Vagina (tissue), 2 donors: ENCODE measurements at regions not wholly inside any gene's neighbourhood (a gene's known extent, or its start where the extent isn't known, plus 50 kb on each side); places are given as distances from the start of the nearest gene placed in this dataset.

Experiments
- DNase-seq, 2 donors: peaks; one replicate each; pipeline ENCODE4 v3.0.0-alpha.2; 2017; ENCODE audit errors: extremely low spot score in 2 of 2
- H3K27ac ChIP-seq: fragments of 200-600 bp; sonication (generic); one replicate; pipeline ENCODE4 v1.5.1; 2019
- H3K27me3 ChIP-seq: fragments of 200-600 bp; sonication (generic); one replicate; pipeline ENCODE4 v1.5.1; 2019
- H3K36me3 ChIP-seq, 2 donors: fragments of 200-600 bp; sonication (generic); one replicate each; pipeline ENCODE4 v1.5.1; 2017 to 2019
- H3K4me1 ChIP-seq: fragments of 200-600 bp; sonication (generic); one replicate; pipeline ENCODE4 v1.5.1; 2019
- H3K4me3 ChIP-seq, 2 donors: fragments of 200-600 bp; sonication (generic); 1 replicate in 1 of 2; 2 replicates in 1 of 2; pipeline ENCODE4 v1.5.1; 2016 to 2019
- H3K9me3 ChIP-seq: fragments of 200-600 bp; sonication (generic); one replicate; pipeline ENCODE4 v1.5.1; 2019
- POLR2A ChIP-seq, 2 donors: fragments of 450-650 bp; IDR thresholded peaks; one replicate each; pipeline ENCODE4 v1.6.1; 2017; ENCODE audit warnings: antibody characterized with exemption in 2 of 2, mild to moderate bottlenecking in 2 of 2, moderate library complexity in 2 of 2
- POLR2AphosphoS5 ChIP-seq, 2 donors: sonication (generic); formaldehyde crosslinking; IDR thresholded peaks; one replicate each; pipeline ENCODE4 v1.9.0; 2017; ENCODE audit warnings: antibody characterized with exemption in 2 of 2, mild to moderate bottlenecking in 2 of 2, low read depth in 1 of 2; ENCODE audit not compliant: insufficient read depth in 1 of 2
- intact Hi-C: fragments of 100-400 bp; cut with DNase I; formaldehyde crosslinking; loops from one replicate; pipeline ENCODE4 v1.15.1; 2023
- TF ChIP-seq, protein P1 (sequence below), 3 experiments: fragments of 450-650 bp in 2 of 3; fragments of 200-600 bp in 1 of 3; sonication (generic) in 1 of 3; IDR thresholded peaks; one replicate each; pipeline ENCODE4 v1.5.1; 2017 to 2019; ENCODE audit warnings: antibody characterized with exemption in 3 of 3, mild to moderate bottlenecking in 2 of 3, moderate library complexity in 2 of 3

GRCh38 chr5:6961123-6961522 lies 247.9 kb downstream of the TENT4A start:
- TF ChIP-seq POLR2A (IDR thresholded peaks at IDR 0.05) (no peak), POLR2AphosphoS5 (IDR thresholded peaks at IDR 0.05; ENCODE audit: insufficient read depth in 1 of 2, low read depth in 1 of 2) (no peak)
- TF ChIP-seq, protein P1, sequence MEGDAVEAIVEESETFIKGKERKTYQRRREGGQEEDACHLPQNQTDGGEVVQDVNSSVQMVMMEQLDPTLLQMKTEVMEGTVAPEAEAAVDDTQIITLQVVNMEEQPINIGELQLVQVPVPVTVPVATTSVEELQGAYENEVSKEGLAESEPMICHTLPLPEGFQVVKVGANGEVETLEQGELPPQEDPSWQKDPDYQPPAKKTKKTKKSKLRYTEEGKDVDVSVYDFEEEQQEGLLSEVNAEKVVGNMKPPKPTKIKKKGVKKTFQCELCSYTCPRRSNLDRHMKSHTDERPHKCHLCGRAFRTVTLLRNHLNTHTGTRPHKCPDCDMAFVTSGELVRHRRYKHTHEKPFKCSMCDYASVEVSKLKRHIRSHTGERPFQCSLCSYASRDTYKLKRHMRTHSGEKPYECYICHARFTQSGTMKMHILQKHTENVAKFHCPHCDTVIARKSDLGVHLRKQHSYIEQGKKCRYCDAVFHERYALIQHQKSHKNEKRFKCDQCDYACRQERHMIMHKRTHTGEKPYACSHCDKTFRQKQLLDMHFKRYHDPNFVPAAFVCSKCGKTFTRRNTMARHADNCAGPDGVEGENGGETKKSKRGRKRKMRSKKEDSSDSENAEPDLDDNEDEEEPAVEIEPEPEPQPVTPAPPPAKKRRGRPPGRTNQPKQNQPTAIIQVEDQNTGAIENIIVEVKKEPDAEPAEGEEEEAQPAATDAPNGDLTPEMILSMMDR (IDR thresholded peaks at IDR 0.05): no peak
- H3K4me1 ChIP-seq: no peaks in the 10 kb centered on the region
- H3K27me3 ChIP-seq: no peaks in the 10 kb centered on the region
- H3K36me3 ChIP-seq: no peaks in the 10 kb centered on the region
- intact Hi-C loops: no loop called here
- H3K4me3 ChIP-seq: no peak overlapping the region
- no peak overlapping the region for H3K27ac ChIP-seq
- no peaks in the 10 kb centered on the region for H3K9me3 ChIP-seq
- DNase-seq: no peak

DNA sequence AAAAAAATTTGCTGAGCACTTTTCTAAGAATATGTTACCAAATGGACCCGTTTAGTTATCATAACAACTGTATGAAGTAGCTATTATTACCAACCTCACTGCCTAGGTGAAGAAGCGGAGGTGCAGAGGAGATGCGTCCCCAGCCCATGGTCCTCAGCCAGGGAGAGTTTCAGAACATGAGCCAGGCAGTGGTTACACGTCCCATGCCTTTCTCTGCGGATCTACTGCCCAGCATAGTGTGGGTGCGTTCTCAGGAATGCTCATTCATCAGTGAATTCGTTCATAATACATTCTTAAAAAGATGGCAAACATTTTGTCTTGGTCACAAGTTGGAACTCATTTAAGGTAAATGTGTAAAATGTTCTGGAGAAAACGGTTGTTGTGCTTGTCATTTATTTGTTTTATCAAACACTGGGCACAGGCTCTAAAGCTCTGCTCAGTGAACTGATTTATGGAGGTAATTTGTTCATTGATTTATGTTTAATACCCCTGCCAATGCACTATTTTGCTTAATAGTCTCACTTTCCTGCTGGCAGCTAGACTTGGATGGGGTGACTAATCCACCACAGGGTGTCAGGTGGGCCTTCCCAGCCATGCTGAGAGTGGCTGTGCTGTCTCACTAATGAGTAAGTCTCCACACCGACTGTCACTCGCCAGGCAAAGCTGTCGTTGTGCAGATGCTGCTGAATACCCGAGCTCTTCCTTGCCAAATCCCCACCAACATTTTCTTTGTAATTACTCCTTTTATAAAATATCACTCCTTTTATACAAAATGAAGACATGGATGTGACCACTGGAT lies 248.8 kb downstream of the TENT4A start:
- H3K4me3 ChIP-seq: no peak overlapping the region
- H3K27me3 ChIP-seq: no peaks in the 10 kb centered on the region
- no peak for DNase-seq
- no peak overlapping the region for H3K27ac ChIP-seq
- no peaks in the 10 kb centered on the region for H3K36me3 ChIP-seq
- intact Hi-C loops: no loop called here
- H3K4me1 ChIP-seq: no peaks in the 10 kb centered on the region
- no peaks in the 10 kb centered on the region for H3K9me3 ChIP-seq
- TF ChIP-seq POLR2AphosphoS5 (IDR thresholded peaks at IDR 0.05; ENCODE audit: insufficient read depth in 1 of 2, low read depth in 1 of 2) (no peak), POLR2A (IDR thresholded peaks at IDR 0.05) (no peak)
- TF ChIP-seq, protein P1 (IDR thresholded peaks at IDR 0.05): no peak

- no peak for DNase-seq
- Histone ChIP-seq H3K4me1 (no peaks in the 10 kb centered on the region), H3K9me3 (no peaks in the 10 kb centered on the region), H3K4me3 (no peak overlapping the region), H3K36me3 (no peaks in the 10 kb centered on the region), H3K27me3 (no peaks in the 10 kb centered on the region), H3K27ac (no peak overlapping the region)
- TF ChIP-seq, protein P1 (IDR thresholded peaks at IDR 0.05): no peak
- TF ChIP-seq POLR2AphosphoS5 (IDR thresholded peaks at IDR 0.05; ENCODE audit: insufficient read depth in 1 of 2, low read depth in 1 of 2): no peak
- TF ChIP-seq POLR2A (IDR thresholded peaks at IDR 0.05): no peak
- intact Hi-C loops: no loop called here
These were observed 263.7 kb downstream of the TENT4A start for GRCh38 chr5:6976971-6977370.

DNA sequence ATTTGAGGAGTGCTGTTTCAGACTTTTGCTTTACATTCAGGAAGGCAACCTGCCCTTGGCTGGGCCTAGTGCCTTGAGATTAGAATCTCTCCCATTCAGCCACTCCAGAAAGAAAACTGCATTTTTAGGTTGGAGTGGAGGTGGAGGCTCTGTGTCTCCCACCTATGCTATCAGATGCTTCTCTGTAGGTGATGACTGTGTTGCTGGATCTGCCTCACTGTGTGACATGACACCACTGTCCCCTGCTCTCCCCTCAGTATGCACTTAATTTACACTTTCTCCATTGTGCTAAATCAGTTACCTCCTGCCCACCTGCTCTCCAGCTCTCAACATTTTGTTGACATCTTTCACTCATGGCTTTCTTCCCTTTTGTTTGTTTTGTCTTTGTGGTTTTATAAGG lies 265.8 kb downstream of the TENT4A start:
- no peak overlapping the region for H3K4me3 ChIP-seq
- TF ChIP-seq POLR2A (IDR thresholded peaks at IDR 0.05): no peak
- no peak for TF ChIP-seq POLR2AphosphoS5 (IDR thresholded peaks at IDR 0.05; ENCODE audit: insufficient read depth in 1 of 2, low read depth in 1 of 2)
- TF ChIP-seq, protein P1 (IDR thresholded peaks at IDR 0.05): no peak

GRCh38 chr5:6989230-6989629 lies 276.0 kb downstream of the TENT4A start:
- Histone ChIP-seq H3K4me3 (no peak overlapping the region), H3K4me1 (no peaks in the 10 kb centered on the region), H3K27me3 (no peaks in the 10 kb centered on the region), H3K9me3 (no peaks in the 10 kb centered on the region), H3K36me3 (no peaks in the 10 kb centered on the region), H3K27ac (no peak overlapping the region)
- intact Hi-C loops: no loop called here
- no peak for DNase-seq
- TF ChIP-seq POLR2AphosphoS5 (IDR thresholded peaks at IDR 0.05; ENCODE audit: insufficient read depth in 1 of 2, low read depth in 1 of 2) (no peak), POLR2A (IDR thresholded peaks at IDR 0.05) (no peak)
- TF ChIP-seq, protein P1 (IDR thresholded peaks at IDR 0.05): no peak

More for the DNA sequence above, 265.8 kb downstream of the TENT4A start:
- H3K4me1 ChIP-seq: no peaks in the 10 kb centered on the region
- no peaks in the 10 kb centered on the region for H3K9me3 ChIP-seq
- no peak overlapping the region for H3K27ac ChIP-seq
- intact Hi-C loops: no loop called here
- H3K27me3 ChIP-seq: no peaks in the 10 kb centered on the region
- no peaks in the 10 kb centered on the region for H3K36me3 ChIP-seq
- DNase-seq: no peak
